A549 (cell line): ENCODE measurements at regions not wholly inside any gene's neighbourhood (a gene's known extent, or its start where the extent isn't known, plus 50 kb on each side); places are given as distances from the start of the nearest gene placed in this dataset.

ENCODE experiments used
- ATAC-seq, 2 experiments: fragments of 200-7000 bp in 1 of 2; fragments of >200 bp in 1 of 2; cut with Nextera tagmentation in 1 of 2; cut with Tn5 transposase in 1 of 2; 3 replicates each; pipeline versions ENCODE4 v1.8.0 to v1.9.1; 2018 to 2020; ENCODE audit warnings: mild to moderate bottlenecking in 1 of 2, moderate library complexity in 1 of 2
- CTCF ChIA-PET: fragments of 300-600 bp; sonication (Branson Sonifier 250); formaldehyde crosslinking; extraction: SDS; loops from one replicate; lab custom pipeline; 2021; ENCODE audit warnings: antibody characterized with exemption, inconsistent platforms; lab: Yijun Ruan, JAX
- POLR2A ChIA-PET: fragments of 350-600 bp; formaldehyde crosslinking; extraction: SDS; loops from one replicate; lab custom pipeline; 2021; ENCODE audit warnings: antibody characterized with exemption, inconsistent platforms; lab: Yijun Ruan, JAX
- DNase-seq, 2 experiments: peaks; one replicate each; pipeline versions ENCODE4 v3.0.0 to v3.0.0-alpha.2; 2011 to 2016; ENCODE audit warnings: low read depth in 1 of 2, low spot score in 1 of 2
- FAIRE-seq: peaks from 2 replicates; lab custom pipeline; 2011; peaks lifted over from hg19 to GRCh38; lab: Jason Lieb, UNC
- H3K27ac ChIP-seq, 2 experiments: fragments of >200 bp; sonication (Bioruptor Twin); formaldehyde crosslinking; 3 replicates each; pipeline ENCODE4 v1.5.1; 2016 to 2017
- H3K4me1 ChIP-seq: fragments of >200 bp; sonication (Bioruptor Twin); formaldehyde crosslinking; 3 replicates; pipeline ENCODE4 v1.6.1; 2016
- H3K4me2 ChIP-seq: fragments of >200 bp; sonication (Bioruptor Twin); formaldehyde crosslinking; 3 replicates; pipeline ENCODE4 v1.6.1; 2016
- H3K4me3 ChIP-seq: fragments of >200 bp; sonication (Bioruptor Twin); formaldehyde crosslinking; 3 replicates; pipeline ENCODE4 v1.5.1; 2016
- H3K9me3 ChIP-seq: fragments of >200 bp; sonication (Bioruptor Twin); formaldehyde crosslinking; 3 replicates; pipeline ENCODE4 v1.6.1; 2016
- EHF ChIP-seq: fragments of 250-450 bp; sonication (Bioruptor Pico); IDR thresholded peaks from 2 replicates; pipeline ENCODE4 v1.5.0; 2020; ENCODE audit warnings: mild to moderate bottlenecking
- EHMT2 ChIP-seq: fragments of 200-600 bp; sonication (generic); IDR thresholded peaks from 2 replicates; pipeline ENCODE4 v1.6.1; 2016; ENCODE audit warnings: antibody characterized with exemption, low read depth, mild to moderate bottlenecking, moderate library complexity
- EP300 ChIP-seq, 2 experiments: fragments of >200 bp; sonication (Bioruptor Twin); formaldehyde crosslinking; IDR thresholded peaks; 2 replicates in 1 of 2; 3 replicates in 1 of 2; pipeline ENCODE4 v1.6.1; 2016 to 2017
- GATA3 ChIP-seq: IDR thresholded peaks from 2 replicates; pipeline ENCODE4 v1.6.1; 2012; ENCODE audit warnings: borderline replicate concordance
- HDAC2 ChIP-seq: fragments of 200-600 bp; sonication (generic); IDR thresholded peaks from 2 replicates; pipeline ENCODE4 v1.6.1; 2016
- HEYL ChIP-seq: fragments of 250-450 bp; sonication (Bioruptor Pico); IDR thresholded peaks from 2 replicates; pipeline ENCODE4 v1.8.0; 2021; ENCODE audit warnings: mild to moderate bottlenecking, moderate library complexity
- HOXB5 ChIP-seq: fragments of 250-450 bp; sonication (Bioruptor Pico); IDR thresholded peaks from 2 replicates; pipeline ENCODE4 v1.5.0; 2020; ENCODE audit warnings: mild to moderate bottlenecking, moderate library complexity
- KDM5A ChIP-seq: fragments of 200-600 bp; sonication (generic); IDR thresholded peaks from 2 replicates; pipeline ENCODE4 v1.6.1; 2016; ENCODE audit warnings: antibody characterized with exemption, mild to moderate bottlenecking
- MAZ ChIP-seq: fragments of 150-350 bp; IDR thresholded peaks from 2 replicates; pipeline ENCODE4 v1.6.1; 2014; ENCODE audit warnings: antibody characterized with exemption, low read depth, low read length, borderline replicate concordance
- NPAS2 ChIP-seq: fragments of 250-450 bp; sonication (Bioruptor Pico); IDR thresholded peaks from 2 replicates; pipeline ENCODE4 v1.8.0; 2022; ENCODE audit warnings: mild to moderate bottlenecking, moderate library complexity, borderline replicate concordance
- NR3C1 ChIP-seq: fragments of >200 bp; sonication (Bioruptor Twin); formaldehyde crosslinking; IDR thresholded peaks from 3 replicates; pipeline ENCODE4 v1.6.1; 2017
- PHF8 ChIP-seq: fragments of 200-600 bp; sonication (generic); IDR thresholded peaks from 2 replicates; pipeline ENCODE4 v1.6.1; 2016; ENCODE audit warnings: low read depth, mild to moderate bottlenecking, antibody characterized with exemption, moderate library complexity, borderline replicate concordance
- RCOR1 ChIP-seq: fragments of 150-350 bp; IDR thresholded peaks from 2 replicates; pipeline ENCODE4 v1.6.1; 2014; ENCODE audit warnings: antibody characterized with exemption, low read length, low read depth
- SREBF2 ChIP-seq: fragments of 450-650 bp; IDR thresholded peaks from 2 replicates; pipeline ENCODE4 v1.6.1; 2014; ENCODE audit warnings: mild to moderate bottlenecking, moderate library complexity
- TFCP2L1 ChIP-seq: fragments of 250-450 bp; sonication (Bioruptor Pico); IDR thresholded peaks from 2 replicates; pipeline ENCODE4 v1.5.0; 2021; ENCODE audit warnings: mild to moderate bottlenecking
- TP53 ChIP-seq: fragments of 250-450 bp; sonication (Bioruptor Pico); IDR thresholded peaks from 2 replicates; pipeline ENCODE4 v1.5.0; 2021; ENCODE audit warnings: mild to moderate bottlenecking, moderate library complexity
- WGBS: methylation state at CpG from one replicate; pipeline ENCODE4 v1.1.6; 2017; ENCODE audit errors: missing lambda C conversion rate; 5-methylcytosine and 5-hydroxymethylcytosine counted together
- small RNA-seq, 6 experiments: library from RNA; depleted of rRNA; stranded (forward); fragments of <200 nt; gene quantifications; one replicate each; pipeline ENCODE3, GENCODE V24; 2012
- TF ChIP-seq, protein P1 (sequence below): fragments of >200 bp; sonication (Bioruptor Twin); formaldehyde crosslinking; IDR thresholded peaks from 2 replicates; pipeline ENCODE4 v1.6.1; 2016
- TF ChIP-seq, protein P2 (sequence below): IDR thresholded peaks from 2 replicates; pipeline ENCODE4 v1.6.1; 2012; ENCODE audit warnings: low read depth, borderline replicate concordance
- TF ChIP-seq, protein P3 (sequence below): fragments of 450-650 bp; IDR thresholded peaks from 2 replicates; pipeline ENCODE4 v1.6.1; 2014; ENCODE audit warnings: antibody characterized with exemption

DNA sequence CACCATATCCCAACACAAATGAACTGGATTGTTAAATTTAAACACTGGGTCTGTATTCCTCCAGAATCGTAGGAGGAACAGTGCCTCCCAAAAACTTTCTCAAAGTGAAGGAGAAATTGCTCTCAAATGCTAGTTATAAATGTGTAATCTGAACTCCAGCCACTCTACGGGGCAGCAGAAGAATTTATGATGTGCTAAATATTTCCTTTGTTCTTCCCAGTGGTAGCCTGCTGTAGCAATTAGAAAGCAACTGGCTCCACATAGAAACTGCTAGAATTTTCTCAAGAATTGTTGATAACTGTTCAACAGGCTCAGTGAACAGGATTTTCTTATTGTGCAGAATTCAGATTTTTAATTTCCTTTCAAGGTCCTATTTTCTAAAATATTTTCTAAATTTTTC lies 49.8 kb upstream of the EYA4 start:
- Histone ChIP-seq H3K4me1 (no peaks in the 10 kb centered on the region), H3K27ac (no peak overlapping the region), H3K4me3 (no peak overlapping the region), H3K4me2 (no peak overlapping the region), H3K9me3 (peaks cover 9% of the 10 kb centered on the region; the same call in 1 of the 3 replicates)
- CTCF ChIA-PET = interaction anchor here (1.0 to 1.6 kb wide), 3 partner anchors 12 to 54 kb away, joined by 3 to 5 read pairs (median 4); no protein-coding TSS in a partner anchor
- no peak for DNase-seq
- 76% methylated on average over 2 of the region's 2 CpGs for WGBS
- no peak for TF ChIP-seq SREBF2
- TF ChIP-seq KDM5A = no peak
- no peak for TF ChIP-seq GATA3
- no peak for TF ChIP-seq EHMT2
- no peak for TF ChIP-seq NPAS2 (CRISPR knock-in tag)
- TF ChIP-seq NR3C1 = no peak
- TF ChIP-seq TP53 (CRISPR knock-in tag) = no peak
- TF ChIP-seq HEYL (CRISPR knock-in tag) = no peak
- no peak for TF ChIP-seq HOXB5 (CRISPR knock-in tag)
- TF ChIP-seq TFCP2L1 = no peak
- TF ChIP-seq MAZ = no peak
- TF ChIP-seq, protein P1, sequence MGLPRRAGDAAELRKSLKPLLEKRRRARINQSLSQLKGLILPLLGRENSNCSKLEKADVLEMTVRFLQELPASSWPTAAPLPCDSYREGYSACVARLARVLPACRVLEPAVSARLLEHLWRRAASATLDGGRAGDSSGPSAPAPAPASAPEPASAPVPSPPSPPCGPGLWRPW = no peak
- TF ChIP-seq, protein P2, sequence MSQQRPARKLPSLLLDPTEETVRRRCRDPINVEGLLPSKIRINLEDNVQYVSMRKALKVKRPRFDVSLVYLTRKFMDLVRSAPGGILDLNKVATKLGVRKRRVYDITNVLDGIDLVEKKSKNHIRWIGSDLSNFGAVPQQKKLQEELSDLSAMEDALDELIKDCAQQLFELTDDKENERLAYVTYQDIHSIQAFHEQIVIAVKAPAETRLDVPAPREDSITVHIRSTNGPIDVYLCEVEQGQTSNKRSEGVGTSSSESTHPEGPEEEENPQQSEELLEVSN = no peak
- TF ChIP-seq, protein P3, sequence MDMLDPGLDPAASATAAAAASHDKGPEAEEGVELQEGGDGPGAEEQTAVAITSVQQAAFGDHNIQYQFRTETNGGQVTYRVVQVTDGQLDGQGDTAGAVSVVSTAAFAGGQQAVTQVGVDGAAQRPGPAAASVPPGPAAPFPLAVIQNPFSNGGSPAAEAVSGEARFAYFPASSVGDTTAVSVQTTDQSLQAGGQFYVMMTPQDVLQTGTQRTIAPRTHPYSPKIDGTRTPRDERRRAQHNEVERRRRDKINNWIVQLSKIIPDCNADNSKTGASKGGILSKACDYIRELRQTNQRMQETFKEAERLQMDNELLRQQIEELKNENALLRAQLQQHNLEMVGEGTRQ = no peak
- no peak for TF ChIP-seq RCOR1
- TF ChIP-seq EHF (CRISPR knock-in tag) = no peak
- no peak for TF ChIP-seq PHF8
- TF ChIP-seq EP300 (IDR thresholded peaks at IDR 0.05) = no peak
- TF ChIP-seq HDAC2 = no peak
- TF ChIP-seq, all 56 proteins: peak for 0
- ATAC-seq = no peak
- FAIRE-seq = no peak
- POLR2A ChIA-PET = interaction anchor here (0.6 kb wide), 1 partner anchor 361 kb away, joined by 3 read pairs; no protein-coding TSS in a partner anchor

Small RNA genes in the stretch of these regions (small RNA-seq; reads per million reads assigned to genes)
- gene MTCYBP4 = 0 reads per million in 6 experiments
